ENCODE measurements at regions not wholly inside any gene's neighbourhood (a gene's known extent, or its start where the extent isn't known, plus 50 kb on each side); places are given as distances from the start of the nearest gene placed in this dataset.
"Not testable (repeated sequence)": the region's sequence is repeated elsewhere in the genome, so short reads cannot be mapped to it uniquely, and the experiment has no call there.

DNA sequence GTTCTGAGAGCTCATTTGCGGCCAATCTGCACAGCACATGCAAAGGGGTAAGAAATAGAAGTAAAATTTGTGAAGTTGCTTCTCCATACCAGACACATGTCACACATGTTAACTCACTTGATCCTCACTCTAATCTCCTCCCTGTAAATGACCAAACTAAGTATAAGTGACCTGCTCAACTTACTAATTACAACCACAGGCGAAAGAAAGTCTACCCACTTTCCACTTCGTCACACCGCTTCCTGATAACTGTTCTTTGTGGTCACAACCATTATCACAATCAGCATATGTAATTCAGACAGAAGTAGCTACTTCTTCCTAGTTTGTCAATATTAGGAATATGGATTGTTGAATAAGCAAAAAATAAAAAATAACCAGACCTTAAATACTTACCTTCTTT, 293.7 kb upstream of the CLEC14A start:
- DNase-seq, result no peak
- Histone ChIP-seq H3K27ac (ENCODE audit: insufficient read depth, low read length, poor library complexity, severe bottlenecking) (no peak overlapping the region), H3K4me3 (ENCODE audit: insufficient read depth, low read depth, low read length, poor library complexity, severe bottlenecking) (no peak overlapping the region), H3K9me3 (ENCODE audit: control insufficient read depth, low read length) (no peaks in the 10 kb centered on the region), H3K27me3 (replicated peaks; ENCODE audit: control insufficient read depth, insufficient read depth, low read length, poor library complexity, severe bottlenecking) (no peaks in the 10 kb centered on the region), H3K4me1 (ENCODE audit: control insufficient read depth, insufficient read depth, low read length, poor library complexity, severe bottlenecking) (no peaks in the 10 kb centered on the region), H3K36me3 (ENCODE audit: control insufficient read depth, insufficient read depth, low read length) (no peaks in the 10 kb centered on the region)

DNA sequence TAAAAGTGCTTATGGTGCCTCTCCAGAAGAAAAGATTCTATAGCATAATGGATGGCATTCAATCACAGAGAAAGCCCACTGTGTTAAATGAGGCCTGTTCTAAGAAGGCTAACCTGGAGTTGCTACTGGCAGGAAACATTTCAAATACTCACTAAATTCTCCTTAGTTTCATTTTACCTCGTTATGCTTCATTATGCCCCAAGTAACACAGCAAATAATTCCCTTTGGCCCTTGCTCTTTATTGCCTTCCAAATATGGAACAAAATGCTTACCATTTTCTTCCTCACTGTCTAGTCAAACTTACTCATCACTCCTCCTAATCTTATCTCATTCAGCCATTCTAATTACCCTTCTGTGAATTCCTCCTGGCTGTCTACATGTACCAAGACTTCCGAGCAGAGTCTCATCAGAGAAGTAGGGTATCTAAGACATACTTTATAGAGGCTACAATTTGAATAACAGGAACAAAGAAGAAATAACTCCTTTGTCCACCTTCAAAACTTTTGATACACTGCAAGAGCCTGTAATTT, 292.1 kb upstream of the CLEC14A start:
- no peak for DNase-seq
- H3K9me3 ChIP-seq (ENCODE audit: control insufficient read depth, low read length), result no peaks in the 10 kb centered on the region
- H3K27ac ChIP-seq (ENCODE audit: insufficient read depth, low read length, poor library complexity, severe bottlenecking), result no peak overlapping the region
- H3K36me3 ChIP-seq (ENCODE audit: control insufficient read depth, insufficient read depth, low read length), result no peaks in the 10 kb centered on the region
- H3K4me3 ChIP-seq (ENCODE audit: insufficient read depth, low read depth, low read length, poor library complexity, severe bottlenecking), result no peak overlapping the region
- no peaks in the 10 kb centered on the region for H3K27me3 ChIP-seq (replicated peaks; ENCODE audit: control insufficient read depth, insufficient read depth, low read length, poor library complexity, severe bottlenecking)
- no peaks in the 10 kb centered on the region for H3K4me1 ChIP-seq (ENCODE audit: control insufficient read depth, insufficient read depth, low read length, poor library complexity, severe bottlenecking)

DNA sequence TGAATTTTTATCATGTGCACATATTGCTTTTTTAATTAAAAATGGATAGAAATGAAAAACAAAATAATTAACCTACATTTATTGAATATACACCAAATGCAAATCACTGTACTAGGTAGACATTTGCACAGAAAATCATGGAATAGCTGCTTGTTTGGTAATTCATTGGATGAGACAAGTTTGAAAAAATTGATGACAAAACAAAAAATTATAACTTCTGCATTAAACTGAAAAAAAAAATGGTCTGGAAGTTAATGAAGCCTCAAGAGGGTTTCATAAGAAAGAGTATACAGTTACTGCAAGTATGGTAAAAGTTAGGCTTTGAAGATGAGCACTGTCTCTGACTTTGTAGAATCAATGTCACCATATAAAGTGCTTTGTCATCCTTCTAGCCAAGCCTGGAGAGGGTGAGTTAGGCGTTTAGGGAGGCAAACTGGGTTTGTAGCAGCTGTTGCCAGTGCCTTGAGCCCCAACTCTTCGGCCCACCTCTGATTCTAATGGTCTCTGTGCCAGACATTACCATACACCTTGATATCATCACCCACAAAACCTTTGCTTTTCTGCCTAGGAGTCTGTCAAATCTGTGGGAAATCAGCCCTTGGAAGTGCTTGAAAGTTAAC, 291.1 kb upstream of the CLEC14A start:
- DNase-seq, result no peak
- Histone ChIP-seq H3K27me3 (replicated peaks; ENCODE audit: control insufficient read depth, insufficient read depth, low read length, poor library complexity, severe bottlenecking) (no peaks in the 10 kb centered on the region), H3K4me1 (ENCODE audit: control insufficient read depth, insufficient read depth, low read length, poor library complexity, severe bottlenecking) (no peaks in the 10 kb centered on the region), H3K9me3 (ENCODE audit: control insufficient read depth, low read length) (no peaks in the 10 kb centered on the region), H3K4me3 (ENCODE audit: insufficient read depth, low read depth, low read length, poor library complexity, severe bottlenecking) (no peak overlapping the region), H3K27ac (ENCODE audit: insufficient read depth, low read length, poor library complexity, severe bottlenecking) (no peak overlapping the region), H3K36me3 (ENCODE audit: control insufficient read depth, insufficient read depth, low read length) (no peaks in the 10 kb centered on the region)

DNA sequence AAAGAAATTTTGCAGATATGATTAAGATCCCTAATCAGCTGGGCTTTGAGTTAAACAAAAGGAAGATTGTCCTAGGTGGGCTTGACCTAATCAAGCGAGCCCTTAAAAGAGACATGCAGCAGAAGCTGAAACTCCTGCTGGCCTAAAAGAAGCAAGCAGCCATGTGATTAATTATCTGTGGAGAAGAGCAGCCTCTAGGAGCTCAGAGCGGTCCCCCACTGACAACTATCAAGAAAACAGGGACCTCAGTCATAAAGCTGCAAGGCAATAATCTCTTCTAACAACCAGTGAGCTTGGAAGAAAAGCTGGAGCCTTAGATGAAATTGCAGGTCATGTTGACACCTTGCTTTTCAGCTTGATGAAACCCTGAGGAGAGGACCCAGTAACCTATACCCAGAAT, 288.9 kb upstream of the CLEC14A start:
- Histone ChIP-seq H3K9me3 (ENCODE audit: control insufficient read depth, low read length) (no peaks in the 10 kb centered on the region), H3K27me3 (replicated peaks; ENCODE audit: control insufficient read depth, insufficient read depth, low read length, poor library complexity, severe bottlenecking) (no peaks in the 10 kb centered on the region), H3K36me3 (ENCODE audit: control insufficient read depth, insufficient read depth, low read length) (no peaks in the 10 kb centered on the region), H3K27ac (ENCODE audit: insufficient read depth, low read length, poor library complexity, severe bottlenecking) (no peak overlapping the region), H3K4me1 (ENCODE audit: control insufficient read depth, insufficient read depth, low read length, poor library complexity, severe bottlenecking) (no peaks in the 10 kb centered on the region), H3K4me3 (ENCODE audit: insufficient read depth, low read depth, low read length, poor library complexity, severe bottlenecking) (no peak overlapping the region)
- no peak for DNase-seq

DNA sequence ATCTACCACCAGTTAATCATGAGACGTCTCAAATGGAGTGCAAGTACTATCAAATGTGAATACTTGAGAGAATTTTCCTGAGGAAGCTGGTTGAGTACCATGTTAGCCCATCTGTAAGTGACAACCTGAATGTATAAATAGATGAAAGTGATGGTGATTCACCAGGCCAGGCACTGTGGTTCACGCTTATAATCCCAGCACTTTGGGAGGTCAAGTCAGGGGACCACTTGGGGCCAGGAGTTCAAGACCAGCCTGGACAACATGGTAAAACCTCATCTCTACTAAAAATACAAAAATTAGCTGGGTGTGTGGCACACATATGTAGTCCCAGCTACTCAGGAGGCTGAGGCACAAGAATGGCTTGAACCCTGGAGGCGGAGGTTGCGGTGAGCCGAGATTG, 288.0 kb upstream of the CLEC14A start:
- not testable (repeated sequence) for H3K4me3 ChIP-seq (ENCODE audit: insufficient read depth, low read depth, low read length, poor library complexity, severe bottlenecking); H3K36me3 ChIP-seq (ENCODE audit: control insufficient read depth, insufficient read depth, low read length); H3K4me1 ChIP-seq (ENCODE audit: control insufficient read depth, insufficient read depth, low read length, poor library complexity, severe bottlenecking); H3K9me3 ChIP-seq (ENCODE audit: control insufficient read depth, low read length); H3K27ac ChIP-seq (ENCODE audit: insufficient read depth, low read length, poor library complexity, severe bottlenecking); DNase-seq; H3K27me3 ChIP-seq (replicated peaks; ENCODE audit: control insufficient read depth, insufficient read depth, low read length, poor library complexity, severe bottlenecking)

DNA sequence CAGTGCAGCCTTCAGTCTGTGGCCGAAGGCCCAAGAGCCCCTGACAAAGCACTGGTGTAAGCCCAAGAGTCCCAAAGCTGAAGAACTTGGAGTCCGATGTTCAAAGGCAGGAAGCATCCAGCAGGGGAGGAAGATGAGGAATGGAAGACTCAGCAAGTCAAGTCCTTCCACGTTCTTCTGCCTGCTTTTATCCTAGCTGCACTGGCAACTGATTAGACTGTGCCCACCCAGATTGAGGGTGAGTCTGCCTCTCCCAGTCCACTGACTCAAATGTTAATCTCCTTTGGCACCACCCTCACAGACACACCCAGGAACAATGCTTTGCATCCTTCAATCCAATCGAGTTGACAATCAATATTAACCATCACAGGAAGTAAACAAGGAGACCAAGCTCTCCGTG, 282.2 kb upstream of the CLEC14A start:
- not testable (repeated sequence) for H3K9me3 ChIP-seq (ENCODE audit: control insufficient read depth, low read length); H3K4me3 ChIP-seq (ENCODE audit: insufficient read depth, low read depth, low read length, poor library complexity, severe bottlenecking)

DNA sequence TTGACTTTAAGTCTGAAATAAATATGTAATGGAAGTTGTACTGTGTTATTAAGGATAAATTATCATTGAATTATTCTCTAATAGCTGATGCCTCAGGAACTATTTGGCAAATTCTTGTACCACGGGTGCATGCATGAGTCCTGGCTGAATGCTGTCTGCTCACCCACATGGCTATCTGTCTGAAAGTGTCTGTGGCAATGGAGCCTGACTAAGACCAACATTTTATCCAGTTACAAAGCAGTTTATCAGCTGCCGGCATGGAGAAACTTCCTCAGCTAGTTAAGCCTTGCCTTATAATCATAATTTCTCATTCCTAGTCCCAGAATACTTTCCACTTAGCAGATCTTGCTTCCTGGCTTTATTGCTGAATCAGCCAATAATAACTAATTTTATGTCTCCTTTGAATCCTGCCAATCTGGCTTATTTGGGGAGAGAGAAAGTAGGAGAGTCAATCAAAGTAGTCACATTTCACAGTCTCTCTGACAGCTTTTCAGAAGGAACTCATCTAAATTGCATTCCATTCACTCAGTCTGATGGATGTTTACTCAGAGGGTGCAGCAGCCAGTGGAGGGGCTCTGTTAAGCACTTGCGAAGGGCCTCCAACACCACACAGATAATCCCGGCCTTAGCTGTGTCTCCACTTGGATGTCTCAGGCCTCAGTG, 280.6 kb upstream of the CLEC14A start:
- Histone ChIP-seq H3K4me3 (ENCODE audit: insufficient read depth, low read depth, low read length, poor library complexity, severe bottlenecking) (no peak overlapping the region), H3K36me3 (ENCODE audit: control insufficient read depth, insufficient read depth, low read length) (no peaks in the 10 kb centered on the region), H3K4me1 (ENCODE audit: control insufficient read depth, insufficient read depth, low read length, poor library complexity, severe bottlenecking) (no peaks in the 10 kb centered on the region), H3K27ac (ENCODE audit: insufficient read depth, low read length, poor library complexity, severe bottlenecking) (no peak overlapping the region), H3K27me3 (replicated peaks; ENCODE audit: control insufficient read depth, insufficient read depth, low read length, poor library complexity, severe bottlenecking) (no peaks in the 10 kb centered on the region), H3K9me3 (ENCODE audit: control insufficient read depth, low read length) (no peaks in the 10 kb centered on the region)
- no peak for DNase-seq

More for the DNA sequence above, 282.2 kb upstream of the CLEC14A start:
- H3K36me3 ChIP-seq (ENCODE audit: control insufficient read depth, insufficient read depth, low read length); DNase-seq; H3K4me1 ChIP-seq (ENCODE audit: control insufficient read depth, insufficient read depth, low read length, poor library complexity, severe bottlenecking); H3K27ac ChIP-seq (ENCODE audit: insufficient read depth, low read length, poor library complexity, severe bottlenecking); H3K27me3 ChIP-seq (replicated peaks; ENCODE audit: control insufficient read depth, insufficient read depth, low read length, poor library complexity, severe bottlenecking): not testable (repeated sequence)

DNA sequence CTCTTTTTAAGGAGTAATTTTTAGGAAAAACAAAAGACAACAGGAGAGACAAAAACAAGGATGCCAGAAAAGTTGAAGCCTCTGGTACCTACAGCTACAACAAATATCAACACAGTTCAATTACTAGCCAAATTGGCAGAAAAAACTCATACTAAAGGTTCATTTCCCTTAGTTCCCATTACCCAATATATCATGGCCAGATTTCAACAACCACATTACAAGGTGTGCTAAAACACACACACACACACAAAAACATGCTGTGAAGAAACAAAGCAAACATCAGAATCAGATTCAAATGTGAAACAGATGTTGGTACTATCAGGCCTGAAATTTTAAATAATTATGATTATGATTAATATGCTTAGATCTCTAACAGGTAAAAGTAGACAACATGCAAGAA, 272.7 kb upstream of the CLEC14A start:
- Histone ChIP-seq H3K36me3 (ENCODE audit: control insufficient read depth, insufficient read depth, low read length) (no peaks in the 10 kb centered on the region), H3K9me3 (ENCODE audit: control insufficient read depth, low read length) (no peaks in the 10 kb centered on the region), H3K4me1 (ENCODE audit: control insufficient read depth, insufficient read depth, low read length, poor library complexity, severe bottlenecking) (no peaks in the 10 kb centered on the region), H3K27me3 (replicated peaks; ENCODE audit: control insufficient read depth, insufficient read depth, low read length, poor library complexity, severe bottlenecking) (no peaks in the 10 kb centered on the region), H3K4me3 (ENCODE audit: insufficient read depth, low read depth, low read length, poor library complexity, severe bottlenecking) (no peak overlapping the region), H3K27ac (ENCODE audit: insufficient read depth, low read length, poor library complexity, severe bottlenecking) (no peak overlapping the region)
- DNase-seq, result no peak

DNA sequence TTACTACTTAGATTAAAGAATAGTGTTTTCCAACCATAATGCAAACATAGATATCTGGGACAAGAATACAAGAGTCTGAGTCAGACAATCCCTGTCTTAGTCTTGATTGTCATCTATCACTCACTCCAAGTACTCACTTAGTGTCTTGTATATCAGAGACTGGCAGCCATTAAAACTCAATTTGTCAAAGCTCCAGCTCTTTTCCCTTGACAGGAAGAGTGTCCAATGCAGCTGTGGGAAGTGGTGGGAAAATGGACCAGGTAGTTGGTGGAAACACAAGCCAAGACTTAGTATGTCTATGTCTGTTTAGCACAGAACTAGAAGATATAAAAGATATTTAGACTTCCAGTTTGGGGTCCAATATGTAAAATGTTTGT, 271.6 kb upstream of the CLEC14A start:
- Histone ChIP-seq H3K4me1 (ENCODE audit: control insufficient read depth, insufficient read depth, low read length, poor library complexity, severe bottlenecking) (no peaks in the 10 kb centered on the region), H3K4me3 (ENCODE audit: insufficient read depth, low read depth, low read length, poor library complexity, severe bottlenecking) (no peak overlapping the region), H3K27me3 (replicated peaks; ENCODE audit: control insufficient read depth, insufficient read depth, low read length, poor library complexity, severe bottlenecking) (no peaks in the 10 kb centered on the region), H3K36me3 (ENCODE audit: control insufficient read depth, insufficient read depth, low read length) (no peaks in the 10 kb centered on the region), H3K9me3 (ENCODE audit: control insufficient read depth, low read length) (no peaks in the 10 kb centered on the region), H3K27ac (ENCODE audit: insufficient read depth, low read length, poor library complexity, severe bottlenecking) (no peak overlapping the region)
- no peak for DNase-seq

DNA sequence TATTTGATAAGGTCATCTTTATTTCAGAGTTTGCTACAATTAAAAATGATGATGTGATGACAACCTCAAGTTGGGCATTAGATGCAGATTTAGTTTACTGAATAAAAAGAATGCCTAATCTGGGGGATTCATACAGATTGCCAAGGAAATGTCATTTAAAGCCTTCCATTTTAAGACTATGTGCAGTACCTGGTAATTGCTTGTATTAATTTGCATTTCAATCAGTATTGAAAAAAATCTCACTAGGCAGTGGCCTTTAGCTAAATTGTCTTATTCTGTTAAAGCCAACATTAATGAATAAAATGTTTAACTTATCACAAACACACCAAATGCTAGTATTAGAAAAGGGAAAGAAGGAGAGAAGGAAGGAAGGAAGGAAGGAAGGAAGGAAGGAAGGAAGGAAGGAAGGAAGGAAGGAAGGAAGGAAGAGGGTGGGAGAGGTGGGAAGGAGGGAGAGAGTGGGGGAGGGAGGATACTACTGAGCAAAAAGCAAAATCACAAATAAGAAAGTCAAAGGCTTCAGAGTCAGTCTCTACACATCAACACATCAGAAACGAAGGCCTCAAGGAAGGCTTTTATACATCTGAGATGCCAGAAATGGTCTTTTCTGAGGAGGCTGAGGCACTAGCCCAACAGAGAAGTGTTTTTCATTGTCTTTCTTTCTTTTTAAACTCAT, 271.1 kb upstream of the CLEC14A start:
- no peaks in the 10 kb centered on the region for H3K27me3 ChIP-seq (replicated peaks; ENCODE audit: control insufficient read depth, insufficient read depth, low read length, poor library complexity, severe bottlenecking)

More for the DNA sequence above, 271.1 kb upstream of the CLEC14A start:
- Histone ChIP-seq H3K4me3 (ENCODE audit: insufficient read depth, low read depth, low read length, poor library complexity, severe bottlenecking) (no peak overlapping the region), H3K36me3 (ENCODE audit: control insufficient read depth, insufficient read depth, low read length) (no peaks in the 10 kb centered on the region), H3K27ac (ENCODE audit: insufficient read depth, low read length, poor library complexity, severe bottlenecking) (no peak overlapping the region), H3K9me3 (ENCODE audit: control insufficient read depth, low read length) (no peaks in the 10 kb centered on the region), H3K4me1 (ENCODE audit: control insufficient read depth, insufficient read depth, low read length, poor library complexity, severe bottlenecking) (no peaks in the 10 kb centered on the region)
- no peak for DNase-seq
